Neural crest cell (in vitro differentiated cells): ENCODE measurements at regions not wholly inside any gene's neighbourhood (a gene's known extent, or its start where the extent isn't known, plus 50 kb on each side); places are given as distances from the start of the nearest gene placed in this dataset.
A peak's percentile ranks its signal among the peaks of the same experiment; 100 is the strongest.
"Not testable (repeated sequence)": the region's sequence is repeated elsewhere in the genome, so short reads cannot be mapped to it uniquely, and the experiment has no call there.

Source experiments
- DNase-seq: peaks from one replicate; pipeline ENCODE4 v3.0.0; 2021; ENCODE audit warnings: low read depth, mixed read lengths, low spot score
- H3K27ac Mint-ChIP-seq: one replicate; pipeline ENCODE4 v1.8.0; 2021; ENCODE audit warnings: mild to moderate bottlenecking, mixed read lengths; ENCODE audit not compliant: unreplicated experiment
- H3K27me3 Mint-ChIP-seq: 2 replicates; pipeline ENCODE4 v1.8.0; 2021; ENCODE audit warnings: low read depth, mild to moderate bottlenecking, mixed read lengths
- H3K36me3 Mint-ChIP-seq: 2 replicates; pipeline ENCODE4 v1.8.0; 2021; ENCODE audit warnings: low read depth, mild to moderate bottlenecking, mixed read lengths
- H3K4me1 Mint-ChIP-seq: 2 replicates; pipeline ENCODE4 v1.8.0; 2021; ENCODE audit warnings: mixed read lengths
- H3K4me3 Mint-ChIP-seq: one replicate; pipeline ENCODE4 v1.8.0; 2021; ENCODE audit warnings: mild to moderate bottlenecking, mixed read lengths
- H3K9me3 Mint-ChIP-seq: 2 replicates; pipeline ENCODE4 v1.8.0; 2021; ENCODE audit warnings: mixed read lengths
- CTCF ChIP-seq: fragments of 200-600 bp; sonication (generic); conservative IDR thresholded peaks from 2 replicates; pipeline ENCODE4 v1.5.0; 2021; ENCODE audit warnings: antibody characterized with exemption, mild to moderate bottlenecking

- TF ChIP-seq CTCF, result no peak
- Mint-ChIP-seq H3K36me3 (no peaks in the 10 kb centered on the region), H3K4me3 (no peak overlapping the region), H3K27ac (no peak overlapping the region), H3K27me3 (no peaks in the 10 kb centered on the region), H3K4me1 (no peaks in the 10 kb centered on the region), H3K9me3 (peaks cover 2% of the 10 kb centered on the region)
- no peak for DNase-seq
Measured at GRCh38 chr21:20026543-20026942, 971.7 kb upstream of the NCAM2 start.

- no peak for DNase-seq
- TF ChIP-seq CTCF, result no peak
- Mint-ChIP-seq H3K9me3 (no peaks in the 10 kb centered on the region), H3K27me3 (no peaks in the 10 kb centered on the region), H3K36me3 (no peaks in the 10 kb centered on the region), H3K4me1 (no peaks in the 10 kb centered on the region), H3K27ac (no peak overlapping the region), H3K4me3 (no peak overlapping the region)
Measured at GRCh38 chr21:20030390-20030789, 967.8 kb upstream of the NCAM2 start.

GRCh38 chr21:20031807-20032206 lies 966.4 kb upstream of the NCAM2 start:
- Mint-ChIP-seq H3K4me1 (no peaks in the 10 kb centered on the region), H3K27me3 (no peaks in the 10 kb centered on the region), H3K9me3 (peaks cover 4% of the 10 kb centered on the region), H3K27ac (no peak overlapping the region), H3K36me3 (no peaks in the 10 kb centered on the region), H3K4me3 (no peak overlapping the region)
- TF ChIP-seq CTCF, result no peak
- no peak for DNase-seq

- Mint-ChIP-seq H3K4me3 (no peak overlapping the region), H3K36me3 (peaks cover 2% of the 10 kb centered on the region), H3K4me1 (no peaks in the 10 kb centered on the region), H3K27me3 (no peaks in the 10 kb centered on the region), H3K27ac (no peak overlapping the region), H3K9me3 (peaks cover 9% of the 10 kb centered on the region)
- peak; percentile 57 for TF ChIP-seq CTCF
- DNase-seq, result no peak
Measured at GRCh38 chr21:20040768-20041167, 957.4 kb upstream of the NCAM2 start.

GRCh38 chr21:20045197-20045596 lies 953.0 kb upstream of the NCAM2 start:
- TF ChIP-seq CTCF, result no peak
- no peaks in the 10 kb centered on the region for H3K4me1 Mint-ChIP-seq
- H3K27ac Mint-ChIP-seq, result no peak overlapping the region
- peaks cover 6% of the 10 kb centered on the region for H3K9me3 Mint-ChIP-seq
- no peaks in the 10 kb centered on the region for H3K27me3 Mint-ChIP-seq
- H3K4me3 Mint-ChIP-seq, result no peak overlapping the region
- H3K36me3 Mint-ChIP-seq, result no peaks in the 10 kb centered on the region
- DNase-seq, result no peak

GRCh38 chr21:20048130-20048837 lies 949.9 kb upstream of the NCAM2 start:
- H3K27me3 Mint-ChIP-seq, H3K4me1 Mint-ChIP-seq, H3K27ac Mint-ChIP-seq, H3K9me3 Mint-ChIP-seq, H3K4me3 Mint-ChIP-seq, H3K36me3 Mint-ChIP-seq, DNase-seq: not testable (repeated sequence)
